ENCODE measurements at regions not wholly inside any gene's neighbourhood (a gene's known extent, or its start where the extent isn't known, plus 50 kb on each side); places are given as distances from the start of the nearest gene placed in this dataset.

DNA sequence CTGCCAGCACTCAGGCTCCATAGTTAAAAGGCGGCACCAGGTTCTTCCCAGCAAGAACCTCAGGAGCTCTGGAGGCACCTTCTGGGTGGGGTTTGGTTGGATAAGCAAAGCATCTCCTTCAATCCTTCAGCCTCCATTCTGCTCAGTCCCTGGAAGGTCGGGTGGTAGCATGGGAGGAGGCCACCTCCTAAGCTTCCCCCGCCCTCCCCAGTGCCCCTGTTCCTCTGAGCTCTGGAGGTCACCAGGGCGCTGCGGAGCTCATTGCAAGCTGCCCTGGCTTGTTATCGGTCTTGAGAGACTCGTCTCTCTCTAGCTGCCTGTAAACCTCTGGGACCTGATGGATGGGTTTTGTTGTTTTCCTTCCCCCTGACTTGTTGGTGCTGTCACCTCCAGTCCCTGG is 124.8 kb downstream of the RPLP1 start:
- no peak for DNase-seq

DNA sequence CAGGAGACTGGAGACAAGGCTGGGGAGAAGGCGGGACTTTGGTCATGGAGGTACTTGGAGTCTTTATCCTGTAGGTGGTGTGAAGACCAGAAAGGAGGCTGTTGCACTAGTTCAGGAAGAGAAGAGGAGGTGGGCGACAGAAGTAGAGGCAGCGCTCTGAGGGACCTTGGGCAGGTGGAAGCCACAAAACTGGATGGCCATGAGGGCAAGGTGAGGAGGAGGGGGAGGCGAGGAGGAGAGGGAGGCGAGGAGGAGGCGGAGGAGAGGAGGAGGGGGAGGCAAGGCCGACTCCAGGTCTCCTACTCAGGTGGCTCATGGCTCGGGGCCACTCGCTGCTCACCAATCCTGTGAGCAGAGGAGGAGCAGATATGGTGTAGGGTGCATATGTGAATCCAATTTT is 125.6 kb downstream of the RPLP1 start:
- no peak for DNase-seq

DNA sequence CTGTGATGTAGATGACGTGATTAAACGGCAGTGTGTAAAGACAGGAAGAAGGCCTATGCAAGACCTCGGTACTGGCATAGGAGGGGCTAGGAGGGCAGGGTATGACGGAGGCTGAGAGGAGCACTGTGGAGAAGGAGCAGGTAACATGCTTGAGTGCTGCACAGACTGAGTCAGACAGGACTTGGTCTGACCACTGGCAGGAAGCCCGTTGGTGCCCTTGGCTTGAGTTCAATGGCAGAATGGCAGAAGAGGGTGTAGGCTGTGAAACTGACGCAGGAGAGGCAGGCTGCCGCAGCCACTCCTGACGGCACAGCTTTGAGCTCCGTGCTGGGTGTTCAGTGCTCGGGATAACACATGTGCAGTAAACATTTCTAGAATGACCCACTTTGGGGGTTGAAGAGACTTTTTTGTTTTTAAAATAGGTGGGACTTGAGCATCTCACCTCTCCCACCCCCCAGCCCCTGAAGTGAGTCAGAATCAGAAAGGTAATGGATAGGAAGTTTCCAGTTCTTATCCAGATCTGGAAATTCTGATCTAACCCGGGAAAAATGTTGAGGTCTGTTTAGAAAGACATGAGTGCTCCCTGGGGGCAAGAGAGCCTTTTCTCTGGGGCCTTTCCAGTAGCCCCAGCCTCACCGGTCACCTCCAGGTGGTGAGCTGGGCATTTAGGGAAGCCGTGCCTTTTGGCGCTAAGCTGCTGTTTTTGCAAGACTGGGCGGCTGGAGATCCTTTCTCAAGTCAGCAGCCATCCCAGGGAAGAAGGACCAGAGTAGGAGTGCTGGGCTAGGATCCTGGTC is 126.4 kb downstream of the RPLP1 start:
- DNase-seq, result no peak

DNA sequence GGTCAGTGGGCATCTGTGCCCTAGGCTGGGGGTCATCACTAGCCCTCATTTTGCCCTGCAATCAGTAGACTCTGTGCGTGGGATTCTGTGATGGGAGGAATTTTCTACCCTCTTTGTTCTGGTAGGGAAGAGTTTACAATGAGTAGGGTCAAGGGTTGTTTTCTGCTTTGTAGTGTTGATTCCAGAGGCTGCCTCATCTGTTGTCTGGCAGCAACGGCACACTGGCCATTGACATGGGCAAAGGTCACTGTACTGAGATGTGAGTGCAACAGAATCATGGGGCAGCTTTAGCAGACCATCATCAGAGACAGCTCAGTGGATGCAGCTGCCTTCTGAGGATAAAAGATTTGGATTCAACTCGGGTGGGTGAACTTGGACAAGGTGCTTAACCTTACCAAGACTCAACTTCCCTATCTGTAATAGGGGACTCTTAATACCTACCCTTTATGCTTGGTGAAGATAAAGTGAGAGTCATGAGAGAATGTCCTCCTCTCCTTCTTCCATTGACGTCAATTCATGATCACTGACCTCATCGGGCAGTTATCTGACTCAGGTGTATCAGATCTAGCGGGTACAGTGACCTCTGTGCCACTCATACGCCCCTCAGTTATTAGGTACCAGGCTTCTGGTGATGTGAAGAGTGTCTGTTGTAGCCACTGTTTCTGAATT is 127.5 kb downstream of the RPLP1 start:
- no peak for DNase-seq

DNA sequence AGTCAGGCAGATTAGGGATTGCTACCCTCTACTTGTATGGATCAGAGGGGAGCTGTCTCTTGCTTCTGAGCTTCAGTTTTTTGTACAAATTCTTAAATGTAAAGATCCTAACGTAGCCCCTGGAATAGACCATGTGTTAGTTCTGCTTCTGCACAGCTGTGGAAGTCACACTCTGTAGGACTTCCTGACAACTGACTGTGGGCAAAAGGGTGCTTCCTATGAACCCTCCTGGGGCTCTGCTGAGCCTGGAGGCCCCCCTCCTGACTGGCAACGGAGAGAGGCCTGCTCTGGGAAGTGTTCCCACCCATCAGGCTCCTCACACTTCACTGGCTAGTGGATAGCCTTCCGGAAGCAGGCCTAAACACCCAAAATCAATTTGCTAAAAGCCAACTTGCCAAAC is 131.0 kb downstream of the RPLP1 start:
- no peak for DNase-seq

DNA sequence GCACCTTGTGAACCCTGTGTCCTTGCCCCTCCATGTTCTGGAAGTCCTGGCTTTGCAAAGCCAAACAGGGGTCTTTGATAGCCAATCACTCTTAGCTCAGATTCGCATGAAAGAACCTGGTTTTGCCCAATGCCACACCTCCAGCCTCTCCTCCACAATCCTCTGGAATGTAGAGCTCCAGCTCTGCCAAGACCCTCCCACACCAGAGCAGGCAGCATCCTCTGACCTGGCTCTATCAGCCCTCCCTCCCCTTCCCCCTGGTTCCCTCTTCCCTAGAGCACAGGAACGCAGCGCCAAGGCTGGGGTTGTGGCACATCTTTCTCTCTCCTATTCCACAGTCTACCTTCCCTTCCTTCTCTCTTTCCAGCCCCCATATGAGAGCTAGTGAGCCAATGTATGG is 133.3 kb downstream of the RPLP1 start:
- no peak for DNase-seq

DNA sequence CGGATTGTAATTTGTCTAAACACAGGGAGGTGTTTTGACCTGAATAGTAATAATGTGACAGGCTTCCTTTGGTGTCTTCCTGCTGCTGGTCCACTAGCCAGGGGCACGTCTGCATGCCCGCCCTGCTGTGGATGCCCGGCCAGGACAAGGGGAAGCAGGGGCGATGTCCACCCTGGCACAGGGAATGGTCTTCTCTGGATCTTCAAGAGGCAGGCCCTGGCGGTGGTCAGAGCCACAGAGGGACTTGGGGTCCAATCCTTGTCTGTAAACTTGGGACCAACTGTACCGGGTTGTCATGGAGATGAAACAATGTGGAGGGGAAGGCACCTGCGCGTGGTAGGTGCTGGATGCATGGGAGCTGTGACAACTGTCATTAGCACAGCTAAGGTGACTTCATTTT is 134.1 kb downstream of the RPLP1 start:
- DNase-seq, result no peak

DNA sequence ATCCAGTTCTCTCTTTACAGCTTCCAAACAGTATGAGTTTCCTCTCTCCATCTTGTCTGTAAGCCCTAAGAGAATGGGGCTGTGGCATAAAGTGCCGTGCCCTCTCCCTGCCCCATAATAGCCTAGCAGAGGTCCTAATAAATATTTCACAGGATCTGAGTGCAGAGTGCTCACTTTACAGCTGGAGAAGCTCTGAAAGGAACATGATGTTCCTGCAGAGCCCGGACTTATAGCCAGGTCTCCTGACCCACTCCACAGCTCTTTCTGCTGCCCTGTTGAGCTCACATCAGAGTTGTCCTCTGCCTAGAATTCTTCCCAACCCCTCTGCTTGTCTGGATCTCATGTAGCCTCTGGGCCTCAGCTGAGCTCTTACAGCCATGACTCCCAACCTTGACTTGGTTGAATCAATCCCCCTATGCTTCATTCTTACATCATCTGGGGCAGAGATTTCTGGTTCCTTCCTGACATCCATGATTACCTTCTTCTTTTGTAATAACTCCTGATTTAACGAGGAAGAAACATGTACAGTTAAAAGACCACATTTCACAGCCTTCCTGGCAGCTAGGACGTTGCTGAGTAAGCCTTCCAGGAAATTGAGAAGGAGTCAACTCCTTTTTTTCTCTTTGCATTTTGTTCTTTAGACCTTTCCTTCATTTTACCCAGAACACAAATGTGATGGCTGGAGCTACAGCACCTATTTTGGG is 135.3 kb downstream of the RPLP1 start:
- no peak for DNase-seq

DNA sequence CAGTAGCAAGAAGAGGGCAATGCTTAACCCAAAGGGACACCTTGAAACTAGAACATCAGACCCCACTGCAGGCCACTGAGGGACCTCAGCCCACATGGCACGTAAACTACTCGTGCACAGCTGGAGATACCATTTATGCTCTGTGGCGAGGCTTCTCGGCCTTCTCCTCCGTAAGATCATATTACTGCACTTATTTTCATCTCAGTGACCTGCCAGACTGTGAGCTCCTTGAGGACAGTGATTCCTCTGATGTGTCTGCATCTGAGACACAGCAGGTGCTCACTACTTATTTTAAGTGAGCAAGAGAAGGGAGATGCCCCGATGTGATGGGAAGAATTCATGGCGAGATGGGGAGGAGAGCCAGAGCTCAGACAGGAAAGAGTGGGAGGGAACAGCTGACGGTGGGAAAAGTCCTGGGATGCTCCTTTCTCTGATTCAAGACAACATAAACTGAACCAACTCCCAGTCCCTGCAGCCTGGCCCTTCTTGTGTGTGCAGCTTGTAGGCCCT is 137.6 kb downstream of the RPLP1 start:
- no peak for DNase-seq

DNA sequence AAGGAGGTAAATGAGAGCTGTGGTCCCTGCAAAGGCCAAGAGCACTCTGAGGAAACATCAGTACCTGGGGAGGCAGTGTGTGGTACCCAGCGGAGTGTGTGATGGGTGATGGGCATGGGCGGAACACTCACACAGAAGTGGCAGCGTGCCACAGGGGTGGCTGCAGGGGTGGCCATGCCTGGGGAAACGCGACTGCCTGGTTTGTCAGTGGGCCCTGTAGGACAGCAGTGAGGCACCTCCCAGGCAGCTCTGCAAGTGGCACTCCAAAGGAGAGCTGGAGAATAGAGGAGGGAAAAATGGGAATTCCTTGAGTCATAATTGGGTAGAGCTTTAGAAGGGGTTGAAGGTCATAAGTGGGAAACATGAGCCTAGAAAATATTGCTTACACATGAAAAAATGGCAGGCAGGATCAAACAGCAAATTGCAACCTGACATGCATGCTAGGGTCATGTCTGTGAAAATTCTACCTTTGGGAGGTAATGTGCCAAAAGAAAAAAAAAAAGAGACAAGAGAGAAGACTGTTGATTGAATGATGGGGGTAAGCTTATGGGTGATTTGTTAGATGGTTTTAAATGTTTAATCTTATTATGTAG is 138.4 kb downstream of the RPLP1 start:
- no peak for DNase-seq

DNA sequence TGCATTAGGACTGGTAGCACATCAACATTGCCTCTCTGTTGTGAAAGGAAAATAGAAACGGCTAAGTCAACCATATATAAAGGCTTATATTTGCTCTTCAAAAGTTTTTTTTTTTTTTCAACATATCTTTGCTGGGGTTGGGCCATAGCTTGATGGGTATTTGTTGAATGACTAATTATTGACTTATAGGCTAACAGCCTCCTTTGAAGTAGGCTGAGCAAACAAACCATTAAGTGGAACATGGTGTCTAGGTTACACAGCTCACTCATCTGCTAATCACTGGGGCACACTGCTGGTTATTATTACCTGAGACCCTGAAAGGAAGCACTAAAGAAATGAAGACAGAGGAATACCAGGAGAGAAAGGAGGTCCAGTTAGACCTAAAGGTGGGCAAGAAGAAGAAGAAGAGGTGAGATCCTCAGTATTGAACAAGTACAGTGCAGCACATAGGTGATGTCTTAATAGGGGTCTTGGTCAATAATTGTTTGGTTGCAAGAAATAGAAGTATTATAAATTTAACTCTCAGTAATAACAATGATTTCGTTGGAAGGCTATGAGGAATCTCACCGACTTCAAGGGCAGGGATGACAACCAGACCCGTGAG is 139.4 kb downstream of the RPLP1 start:
- no peak for DNase-seq

DNA sequence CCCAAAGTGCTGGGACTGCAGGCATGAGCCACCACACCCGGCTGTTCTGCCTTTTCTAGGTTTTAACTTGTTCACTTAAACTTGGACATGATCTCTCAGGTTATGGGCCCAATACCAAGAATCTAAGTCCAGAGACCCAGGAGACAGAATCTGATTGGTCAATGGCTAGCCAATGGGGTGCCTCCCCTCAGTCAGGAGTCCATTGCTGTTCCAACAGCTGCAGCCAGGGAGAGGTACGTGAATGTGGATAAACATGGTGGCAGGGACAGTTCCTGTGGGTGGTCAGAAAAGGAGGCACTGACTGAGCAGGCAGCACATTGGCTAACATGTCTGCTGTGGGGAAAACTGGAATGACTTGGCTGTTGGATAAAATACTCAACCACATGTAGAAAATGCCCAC is 140.3 kb downstream of the RPLP1 start:
- no peak for DNase-seq

DNA sequence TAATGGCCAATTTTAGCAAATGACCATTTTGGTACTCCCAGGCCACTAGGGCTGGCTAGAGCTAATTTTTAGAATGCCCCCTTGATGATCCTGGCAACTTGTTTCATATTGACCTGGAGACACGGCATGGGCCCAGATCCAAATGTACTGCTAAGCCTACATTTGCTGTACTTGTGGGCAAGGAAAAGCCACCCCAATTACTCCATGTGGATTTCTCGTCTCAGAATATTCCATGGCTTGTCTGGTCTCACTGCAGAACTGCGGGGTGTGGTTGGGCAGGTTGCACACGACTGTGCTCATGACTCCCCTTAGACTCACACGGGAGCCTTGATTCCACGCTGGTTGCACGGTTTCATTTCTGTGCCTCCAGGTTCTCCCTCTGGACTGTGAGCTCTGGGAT is 140.9 kb downstream of the RPLP1 start:
- no peak for DNase-seq

DNA sequence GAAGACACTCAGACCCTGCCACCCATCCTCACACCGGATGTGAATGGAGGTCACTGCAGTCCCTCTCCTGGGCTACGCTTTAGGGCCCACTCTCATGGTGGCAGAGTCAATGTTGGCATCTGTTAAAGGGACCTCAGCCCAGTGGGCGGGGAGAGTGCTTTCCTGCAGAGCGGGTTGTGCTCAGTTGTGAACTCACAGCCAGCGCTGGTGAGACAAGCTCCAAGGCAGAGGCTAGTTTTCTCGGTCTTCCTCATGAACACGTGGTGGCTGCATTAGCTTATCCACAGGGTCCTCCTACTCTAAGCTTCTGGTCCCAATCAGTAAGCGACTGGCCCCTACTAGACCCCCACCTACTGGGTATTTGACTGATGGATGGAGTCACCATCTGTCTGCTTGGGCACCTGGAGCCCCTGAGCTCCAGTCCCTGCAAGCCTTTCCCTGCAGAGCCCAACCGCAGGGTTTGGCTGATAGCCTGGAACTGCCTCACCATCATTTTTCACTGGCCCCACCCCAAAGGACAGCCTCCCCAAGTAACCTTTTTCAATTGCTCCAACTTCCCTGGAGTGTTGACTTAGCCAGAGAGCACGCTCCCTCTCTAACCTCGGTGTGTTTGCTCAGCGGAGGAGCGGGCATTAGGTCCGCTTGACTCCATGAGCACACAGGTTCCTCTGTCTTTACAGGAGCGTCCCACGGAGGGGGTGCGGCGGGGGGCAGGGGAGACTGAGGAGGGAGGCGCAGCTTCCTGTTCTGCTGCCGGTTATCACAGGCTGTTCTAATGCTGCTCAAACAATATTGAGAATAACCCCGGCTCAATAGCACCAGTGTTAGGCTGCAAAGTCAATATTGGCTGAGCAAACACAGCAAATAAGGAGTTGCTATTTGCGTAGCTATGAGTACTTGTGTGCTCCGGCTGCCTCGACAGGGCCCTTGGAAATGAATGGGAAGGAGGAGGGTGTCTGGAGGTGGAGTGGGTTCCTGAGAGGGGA is 141.7 kb downstream of the RPLP1 start:
- DNase-seq, result no peak

DNA sequence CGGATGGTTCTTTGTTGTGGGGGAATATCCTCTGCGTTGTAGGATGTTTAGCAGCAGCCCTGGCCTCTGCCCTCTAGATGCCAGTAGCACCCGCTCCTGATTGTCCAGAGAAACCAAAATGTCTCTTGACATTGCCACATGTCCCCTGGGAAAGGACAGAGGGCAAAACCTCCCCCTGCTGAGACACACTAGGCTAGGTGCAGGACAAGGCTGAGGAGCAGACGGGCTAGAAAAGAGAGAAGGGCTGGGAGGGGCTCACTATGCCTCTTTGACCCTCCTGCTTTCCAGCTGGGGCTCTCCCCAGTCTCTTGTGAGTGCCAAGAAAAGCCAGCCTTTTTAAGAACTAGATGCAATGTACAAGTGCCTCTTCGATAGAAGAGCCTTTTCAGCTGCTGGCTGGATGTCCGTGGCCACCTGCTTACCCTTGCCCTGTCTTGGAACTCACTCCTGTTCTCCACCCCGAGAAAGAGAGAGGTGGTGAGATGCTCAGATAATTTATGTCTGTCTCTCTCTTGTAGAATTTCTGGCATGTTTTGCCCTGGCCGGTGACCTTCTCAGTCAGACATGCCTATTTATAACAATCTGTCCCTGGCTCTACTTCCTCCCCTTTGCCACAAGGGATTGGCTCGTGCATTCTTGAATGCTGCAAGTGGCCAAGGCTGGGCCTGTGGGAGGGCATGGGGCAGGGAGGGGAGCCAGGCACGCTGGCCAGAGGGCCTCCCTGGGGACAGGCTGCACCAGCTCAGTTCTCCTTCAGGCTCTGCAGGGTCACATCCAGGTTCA is 142.6 kb downstream of the RPLP1 start:
- DNase-seq, result no peak

DNA sequence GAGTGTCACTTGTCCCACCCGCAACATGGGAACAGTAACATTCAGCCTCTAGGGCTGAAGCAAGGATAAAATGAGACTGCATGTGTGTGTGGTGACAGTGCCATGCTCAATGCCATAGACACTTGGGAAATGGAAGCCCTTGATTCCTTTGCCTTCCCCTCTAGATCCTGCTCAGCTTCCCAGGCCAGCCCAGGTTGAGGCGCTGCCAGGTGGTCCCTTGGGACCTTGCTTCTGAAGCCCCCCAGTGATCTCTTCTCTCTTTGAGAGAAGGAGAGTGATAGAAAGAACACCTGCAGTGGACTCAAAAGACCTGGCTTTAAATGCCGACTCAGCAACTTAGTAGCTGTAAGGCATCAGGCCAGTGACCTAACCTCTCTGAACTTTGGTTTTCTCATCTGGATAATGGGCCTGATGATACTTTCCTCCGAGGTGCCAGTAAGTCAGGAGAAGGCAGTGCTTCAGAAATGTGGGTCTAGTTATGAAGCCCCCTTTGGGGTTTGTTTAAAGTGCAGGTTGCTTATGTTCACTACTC is 144.5 kb downstream of the RPLP1 start:
- DNase-seq, result no peak

DNA sequence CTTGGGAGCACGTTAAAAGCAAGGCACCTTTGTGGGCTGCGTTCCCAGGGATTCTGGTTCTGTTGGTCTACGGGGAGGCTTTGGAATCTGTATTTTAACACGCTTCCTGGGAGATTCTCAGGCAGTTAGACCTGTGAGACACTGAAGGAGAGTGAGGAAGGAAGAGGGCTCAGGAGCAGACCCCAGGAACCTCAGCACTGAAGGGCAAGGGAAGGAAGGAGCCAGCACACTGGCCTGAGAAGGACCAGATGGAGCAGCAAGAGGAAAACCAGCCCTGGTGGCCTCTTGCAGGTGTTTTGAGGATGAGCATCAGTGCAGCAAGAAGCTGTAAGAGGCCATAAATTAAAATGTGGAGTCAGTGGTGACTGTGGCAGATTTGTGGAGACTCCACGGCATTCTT is 146.7 kb downstream of the RPLP1 start:
- no peak for DNase-seq

DNA sequence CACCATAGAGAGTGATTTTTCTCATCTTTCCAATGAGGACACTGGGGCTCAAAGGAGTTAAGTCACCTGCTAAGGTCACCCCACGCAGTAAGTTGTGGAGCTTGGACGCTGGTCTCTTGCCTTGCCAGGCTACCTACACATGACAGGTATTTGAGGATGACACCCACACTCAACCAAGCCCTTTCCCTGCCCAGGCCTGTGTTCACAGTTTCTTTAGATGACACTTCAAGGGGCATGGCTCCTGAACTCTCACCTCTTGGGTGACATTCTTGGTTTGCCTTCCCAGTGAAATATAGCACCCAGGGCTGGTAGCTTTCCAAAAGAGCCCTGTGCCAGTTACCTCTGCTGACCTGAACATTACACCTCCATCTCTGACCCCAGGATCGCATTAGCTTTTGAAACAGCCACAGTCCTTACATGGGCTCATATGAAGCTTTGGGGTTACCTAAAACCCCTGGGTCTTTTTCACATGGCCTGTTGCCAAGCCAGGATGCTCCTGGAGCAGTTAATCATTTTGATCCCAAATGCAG is 148.0 kb downstream of the RPLP1 start:
- no peak for DNase-seq

DNA sequence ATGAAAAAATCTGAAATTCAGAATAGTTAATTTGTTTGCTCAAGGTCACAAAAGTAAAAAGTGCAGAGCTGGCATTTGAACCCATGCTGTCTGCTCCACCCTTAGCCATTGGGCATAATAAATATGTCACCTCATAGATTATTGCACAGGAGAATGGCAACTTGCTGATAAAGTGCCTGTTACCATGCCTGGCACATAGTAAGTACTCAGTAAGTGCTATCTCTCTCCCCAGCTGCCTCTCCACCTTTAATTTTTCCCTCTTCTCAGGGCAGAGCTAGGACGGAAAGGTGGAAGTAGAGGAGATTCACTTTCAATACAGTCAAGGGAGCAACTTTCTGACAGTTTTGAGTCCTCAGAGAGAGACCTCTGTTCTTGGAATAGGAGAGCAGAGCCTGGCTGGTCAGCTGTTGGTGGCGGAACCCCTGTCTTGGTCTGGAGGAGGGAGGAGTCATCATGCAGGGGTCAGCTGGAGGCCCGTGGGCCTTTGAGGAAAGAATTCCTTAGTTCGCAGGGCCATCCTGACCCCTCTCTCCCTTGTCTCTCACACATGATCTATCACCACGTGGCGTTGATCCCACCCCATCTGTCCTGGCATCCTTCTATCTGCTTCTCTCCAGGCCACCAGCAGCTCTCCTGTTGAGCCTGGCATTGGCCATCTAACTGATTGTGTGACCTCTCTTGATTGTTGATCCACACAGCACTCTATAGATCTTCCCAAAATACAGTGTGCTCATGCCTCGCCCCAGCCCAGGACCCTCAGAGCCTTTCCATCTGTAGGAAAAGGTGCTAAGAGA is 149.3 kb downstream of the RPLP1 start:
- DNase-seq, result no peak

DNA sequence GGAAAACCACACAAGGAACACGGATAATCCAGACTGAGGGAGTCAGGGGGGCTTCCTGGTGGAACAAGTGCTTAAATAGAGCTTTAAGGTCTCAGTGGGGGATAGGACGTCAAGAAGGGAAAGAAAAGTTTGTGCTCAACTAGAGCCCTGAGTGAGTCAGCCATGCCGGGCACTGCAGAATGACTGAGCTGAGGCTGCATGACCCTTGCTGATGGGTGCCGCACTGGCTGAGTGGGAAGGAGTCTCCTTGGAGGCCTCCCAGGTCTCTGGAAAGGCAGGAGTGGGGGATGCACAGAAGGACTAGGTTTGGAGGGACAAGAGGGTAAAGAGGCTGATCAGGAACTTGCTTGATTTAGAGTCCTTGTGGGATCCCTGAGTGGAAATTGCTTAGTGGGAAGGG is 150.3 kb downstream of the RPLP1 start:
- DNase-seq, result no peak

All from 8988T (cell line).